ENCODE measurements at regions not wholly inside any gene's neighbourhood (a gene's known extent, or its start where the extent isn't known, plus 50 kb on each side); places are given as distances from the start of the nearest gene placed in this dataset.

DNA sequence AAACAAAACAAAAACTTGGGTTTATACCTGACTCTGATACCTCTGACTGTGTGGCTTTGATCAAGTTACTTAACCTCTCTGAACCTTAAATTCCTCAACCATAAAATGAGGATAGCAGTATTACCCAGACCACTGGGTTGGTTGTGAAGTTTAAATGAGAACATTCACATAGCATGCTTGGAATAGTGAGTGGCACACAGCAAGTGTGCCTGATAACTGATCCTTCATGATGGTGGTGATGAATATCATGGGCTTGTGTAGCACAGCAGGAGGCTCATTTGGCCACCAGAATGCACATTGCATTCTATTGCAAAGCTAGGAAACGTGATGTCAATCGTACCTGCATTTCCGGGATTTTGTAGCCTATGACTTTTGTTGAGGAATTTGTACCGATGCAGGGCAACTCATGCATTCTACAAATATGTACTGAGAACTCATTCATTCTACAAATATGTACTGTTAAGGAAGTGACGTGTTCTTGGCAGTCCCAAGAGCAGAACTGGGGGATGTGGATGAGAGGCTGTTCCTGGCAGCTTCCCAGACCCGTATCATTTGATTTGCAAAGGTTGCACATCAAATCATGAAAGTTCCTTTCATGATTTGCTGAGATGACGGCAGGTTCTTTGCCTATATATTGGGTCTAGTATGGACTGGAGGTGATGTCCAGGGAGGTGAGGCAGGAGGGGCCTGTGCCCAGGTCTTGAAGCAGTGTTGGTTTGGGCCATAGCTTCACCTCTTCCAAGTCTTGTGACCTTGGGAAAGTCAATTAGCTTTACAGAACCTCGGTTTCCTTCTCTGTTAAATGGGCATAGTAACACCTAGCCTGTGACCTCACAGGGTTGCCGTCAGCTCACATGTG, 94.6 kb upstream of the SMNDC1 start:
- no peak for DNase-seq

DNA sequence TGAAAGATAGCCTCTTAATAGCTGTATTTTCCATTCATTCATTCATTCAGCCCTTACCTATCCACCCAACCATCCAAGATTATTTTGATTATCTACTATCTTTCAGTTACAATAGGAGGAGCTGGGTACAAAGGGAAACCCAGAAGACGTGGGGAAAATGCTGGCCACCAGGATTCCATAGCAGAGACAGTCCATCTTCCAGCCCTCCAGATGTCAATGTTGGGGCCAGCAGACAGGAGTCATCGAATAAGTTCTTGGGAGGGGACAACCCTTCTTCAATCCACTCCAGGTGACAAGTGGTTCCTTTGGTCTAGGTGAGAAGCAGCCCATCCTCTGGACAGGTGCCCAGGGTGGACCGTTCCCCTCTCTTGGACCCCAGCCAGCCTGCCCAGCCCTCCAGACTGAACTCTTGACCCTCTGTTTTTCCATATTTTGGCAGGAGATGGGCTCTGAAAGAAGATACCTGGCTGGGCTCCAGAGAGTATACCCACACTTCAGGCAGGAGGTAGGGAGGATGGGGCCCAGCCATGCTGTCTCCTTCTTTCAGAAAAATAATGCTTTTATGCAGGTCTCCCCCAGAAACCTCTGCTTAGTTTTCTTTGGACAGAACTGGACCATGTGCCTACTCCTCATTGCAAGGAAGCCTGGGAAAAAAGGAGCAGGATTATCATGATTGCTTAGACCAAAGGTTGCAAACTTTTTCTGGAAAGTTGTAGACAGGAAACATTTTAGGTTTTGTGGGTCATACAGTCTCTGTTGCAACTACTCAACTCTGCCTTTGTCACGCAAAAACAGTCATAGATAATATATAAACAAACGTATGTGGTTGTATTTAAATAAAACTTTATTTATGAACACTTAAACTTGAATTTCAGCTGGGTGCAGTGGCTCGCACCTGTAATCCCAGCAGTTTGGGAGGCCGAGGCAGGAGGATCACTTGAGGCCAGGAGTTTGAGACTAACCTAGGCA, 95.5 kb upstream of the SMNDC1 start:
- no peak for DNase-seq

DNA sequence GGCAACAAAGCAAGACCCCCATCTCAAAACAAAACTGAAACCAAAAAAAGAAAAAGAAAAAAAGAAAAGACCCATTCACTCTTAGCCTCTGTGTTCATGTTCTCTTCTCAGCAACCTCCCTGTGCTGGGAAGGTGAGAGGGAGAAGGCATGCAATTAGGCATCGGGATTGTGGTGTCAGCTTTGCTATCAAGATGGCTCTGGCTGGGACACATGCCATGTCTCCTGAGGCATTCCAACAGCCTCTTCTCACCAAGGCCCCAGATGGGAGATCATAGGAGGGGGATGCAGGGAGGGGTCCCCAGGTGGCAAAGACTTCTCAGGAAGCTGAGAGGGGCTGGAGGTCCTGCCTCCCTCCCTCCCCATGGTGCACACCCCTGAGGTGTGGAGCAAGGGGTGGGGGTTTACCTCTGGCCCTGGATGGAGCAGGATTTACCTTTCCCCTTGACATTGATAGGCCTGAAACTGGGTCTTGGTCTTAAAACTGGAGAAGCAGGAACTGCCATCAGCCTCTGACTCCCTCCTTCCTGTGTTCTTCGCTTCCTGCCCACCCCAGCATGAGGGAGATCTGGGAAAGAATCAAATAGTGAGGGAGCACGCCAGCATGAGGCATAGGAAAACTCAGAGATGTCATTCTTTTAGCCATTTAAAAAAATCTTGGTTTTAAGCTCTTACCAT, 96.2 kb upstream of the DUSP5 start:
- no peak for DNase-seq

DNA sequence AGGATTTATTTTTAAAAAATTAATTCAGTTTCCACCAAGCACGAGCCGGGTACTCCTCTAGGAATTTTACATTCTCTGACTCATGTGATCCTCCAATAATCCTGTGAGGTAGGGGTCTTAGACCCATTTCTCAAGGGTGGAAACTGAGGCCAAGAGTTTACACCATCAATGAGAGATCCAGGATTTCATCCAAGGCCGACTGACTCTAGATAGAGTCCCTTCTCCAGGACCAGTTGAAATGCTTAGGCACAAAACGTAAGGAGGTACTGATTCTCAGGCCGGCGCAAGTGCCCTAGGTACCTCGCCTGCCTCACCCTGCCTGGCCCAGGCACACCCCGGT, 95.7 kb upstream of the DUSP5 start:
- no peak for DNase-seq

DNA sequence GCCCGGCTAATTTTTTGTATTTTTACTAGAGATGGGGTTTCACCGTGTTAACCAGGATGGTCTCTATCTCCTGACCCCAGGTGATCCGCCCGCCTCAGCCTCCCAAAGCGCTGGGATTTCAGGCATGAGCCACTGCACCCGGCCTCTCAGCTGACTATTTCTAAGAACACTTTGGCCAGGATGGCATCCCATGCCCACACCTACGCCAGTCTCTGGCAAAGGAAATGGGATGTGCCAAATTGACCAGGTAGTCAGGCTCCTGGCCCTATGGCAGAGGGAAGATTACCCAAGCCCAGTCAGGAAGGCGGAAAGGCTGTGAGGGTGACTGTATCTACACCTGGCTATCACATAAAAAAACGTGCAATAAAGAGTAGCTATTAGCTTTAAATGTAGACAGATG, 94.1 kb upstream of the DUSP5 start:
- DNase-seq, result no peak

DNA sequence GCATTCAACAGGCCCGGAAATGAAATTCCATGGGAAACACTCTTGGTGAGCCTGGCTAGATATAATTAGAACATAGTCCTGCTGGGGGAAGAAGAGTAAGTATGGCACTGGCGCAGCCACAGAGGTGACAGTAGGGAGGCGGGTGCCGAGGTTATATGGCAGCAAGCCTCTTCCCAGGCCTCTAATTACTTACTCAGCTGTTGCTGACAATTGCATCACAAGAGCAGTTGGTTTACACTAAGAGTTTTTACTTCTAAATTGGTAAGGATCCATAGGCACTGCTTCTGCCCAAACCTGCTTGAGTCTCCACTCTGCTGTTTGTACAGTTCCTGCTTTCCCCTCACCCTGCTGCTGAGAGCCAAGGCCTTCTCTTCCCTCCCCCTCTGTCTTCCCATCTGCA, 93.3 kb upstream of the DUSP5 start:
- DNase-seq, result no peak

DNA sequence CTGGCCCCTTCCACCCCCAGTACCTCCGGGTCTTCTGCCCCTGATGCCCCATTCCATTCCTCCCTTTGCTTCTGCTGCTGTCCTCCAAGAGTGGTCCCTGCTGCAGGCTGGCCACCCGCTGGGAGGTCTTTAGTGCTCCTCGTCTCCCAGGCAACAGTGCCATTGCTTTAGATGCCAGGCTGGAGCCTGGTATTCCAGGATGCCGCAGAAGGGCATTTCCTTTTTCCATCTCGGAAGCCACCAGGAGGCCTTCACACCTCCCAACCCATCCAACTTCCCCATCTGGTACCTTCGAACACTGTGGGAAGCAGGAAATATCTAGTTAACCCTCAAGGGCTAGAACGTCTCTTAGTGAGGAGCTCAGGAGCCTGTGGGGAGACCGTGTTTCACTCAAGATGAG, 92.9 kb upstream of the DUSP5 start:
- DNase-seq, result no peak

DNA sequence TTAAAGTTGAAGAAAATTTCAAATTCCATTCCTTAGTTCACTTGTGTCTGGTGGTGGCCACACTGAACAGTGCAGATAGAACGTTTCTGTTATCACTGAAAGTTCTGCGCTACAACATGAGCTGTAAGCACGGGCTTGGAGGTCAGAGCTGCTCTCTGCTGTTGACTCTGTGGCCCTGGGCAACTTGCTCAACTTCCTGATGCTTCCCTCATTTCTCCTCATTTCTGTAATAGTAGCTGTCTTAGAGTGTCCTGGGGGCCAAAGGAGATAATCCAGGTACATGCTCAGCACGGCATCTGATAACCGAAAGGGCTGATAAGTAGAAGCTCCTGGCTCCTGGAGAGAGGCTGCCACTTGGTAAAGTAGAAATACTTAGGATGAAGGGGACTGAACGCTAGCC, 92.3 kb upstream of the DUSP5 start:
- no peak for DNase-seq

DNA sequence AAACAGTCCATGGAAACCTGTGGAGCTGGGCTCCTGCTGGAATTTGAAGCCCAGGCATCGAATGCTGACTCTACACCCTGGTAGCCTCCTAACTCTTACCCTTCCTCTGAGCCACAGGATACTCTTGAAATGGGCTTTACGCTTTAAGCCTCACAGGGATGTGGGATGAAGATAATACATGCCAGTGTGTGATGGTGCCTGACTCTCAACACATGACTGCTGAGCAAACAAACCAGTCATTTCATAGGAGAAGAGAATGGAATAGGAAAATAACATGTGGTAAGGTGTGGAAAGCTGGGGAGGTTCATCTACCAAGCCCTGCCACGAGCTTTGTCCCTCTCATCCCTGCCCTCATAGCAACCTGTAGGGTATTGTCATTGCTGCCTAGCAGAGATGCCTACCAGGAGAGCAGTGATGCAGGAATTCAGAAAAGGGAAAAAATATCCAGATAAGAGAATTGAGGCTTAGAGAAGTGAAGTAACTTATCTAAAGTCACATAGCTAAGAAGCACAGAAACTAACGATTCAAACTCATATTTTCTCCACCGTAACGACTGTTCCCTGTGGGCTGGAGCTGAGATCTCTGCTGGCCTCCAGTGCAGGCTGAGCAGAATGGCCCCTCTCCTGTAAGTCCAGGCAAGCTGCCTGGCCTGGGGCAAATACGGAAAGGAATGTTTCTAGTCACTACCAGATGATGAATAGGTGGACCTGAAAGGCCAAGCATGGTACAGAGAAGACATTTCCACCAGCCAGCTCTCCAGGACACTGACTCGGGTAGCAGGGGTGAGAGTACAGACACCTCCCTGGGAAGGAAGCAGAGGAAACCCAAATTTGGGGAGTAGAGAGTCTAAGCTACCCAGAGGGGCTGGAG, 90.2 kb upstream of the DUSP5 start:
- DNase-seq, result no peak

DNA sequence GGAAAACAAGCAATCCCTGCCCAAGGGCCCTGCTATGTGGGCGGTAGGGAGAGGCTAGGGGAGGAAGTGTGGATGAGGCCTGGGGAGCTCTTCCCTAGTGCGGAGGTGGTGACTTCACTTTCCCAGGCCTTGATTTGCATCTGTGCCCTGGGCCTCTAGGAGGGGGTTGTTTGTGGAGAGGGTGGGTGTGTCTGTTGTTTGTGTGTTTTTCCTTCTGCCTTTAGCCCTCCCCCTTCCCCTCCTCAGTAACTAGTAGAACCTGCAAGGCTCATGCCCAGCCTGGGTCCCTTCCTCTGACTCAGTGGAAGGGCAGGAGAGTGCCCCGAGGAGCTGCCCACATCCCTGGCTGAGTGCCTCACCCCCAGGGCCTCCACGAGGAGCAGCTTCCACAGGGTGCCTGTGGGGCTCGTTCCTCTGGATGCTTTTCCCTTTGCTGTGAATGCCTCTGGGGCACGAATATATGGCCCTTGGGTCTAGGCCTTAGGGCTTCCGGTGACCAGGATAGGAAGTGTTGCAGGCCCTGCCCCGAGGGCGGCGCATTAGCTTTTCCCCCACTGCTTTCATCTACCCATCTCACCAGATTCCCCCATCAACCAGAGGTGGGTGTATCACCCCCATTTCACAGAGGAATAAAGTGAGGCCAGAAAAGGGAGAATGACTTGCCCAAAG, 89.4 kb upstream of the DUSP5 start:
- DNase-seq, result no peak

DNA sequence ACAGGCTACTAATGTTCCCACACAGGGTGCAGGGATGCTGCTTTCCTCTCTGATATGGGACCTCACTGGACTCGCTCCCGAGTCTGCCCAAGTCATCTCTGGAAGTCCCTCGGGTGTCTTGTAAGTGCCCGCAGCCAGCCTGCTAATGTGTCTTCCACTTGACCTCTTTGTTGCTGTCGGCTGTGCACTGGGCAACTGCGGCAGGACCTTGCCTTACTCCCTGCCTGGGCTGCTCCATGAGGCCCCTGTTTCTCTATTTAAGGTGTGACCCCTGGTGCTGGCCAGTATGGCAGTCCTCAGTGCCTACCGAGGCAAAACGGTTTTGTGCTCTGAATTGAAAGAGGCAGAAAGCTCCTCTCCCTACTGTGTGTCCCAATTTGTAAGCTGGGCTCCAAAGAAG, 88.8 kb upstream of the DUSP5 start:
- no peak for DNase-seq

DNA sequence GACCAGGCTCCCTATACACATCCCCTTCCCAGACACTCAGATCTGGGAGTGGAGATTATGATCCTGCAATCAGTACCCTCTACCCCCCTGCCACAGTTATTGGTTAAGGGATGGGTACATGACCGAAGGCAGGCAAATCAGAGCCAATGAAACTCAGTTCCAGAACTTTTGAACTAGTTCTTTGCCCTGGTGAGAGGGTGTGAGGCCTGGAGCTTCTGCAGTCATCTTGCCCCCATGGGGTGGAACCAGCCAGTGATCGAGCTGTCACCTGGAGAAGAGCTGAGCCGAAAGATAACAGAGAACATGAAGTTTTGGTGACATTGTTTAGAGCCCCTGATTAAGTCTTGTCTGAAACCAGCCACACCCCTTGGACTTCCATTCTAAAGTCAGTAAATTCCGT, 88.2 kb upstream of the DUSP5 start:
- DNase-seq, result no peak

DNA sequence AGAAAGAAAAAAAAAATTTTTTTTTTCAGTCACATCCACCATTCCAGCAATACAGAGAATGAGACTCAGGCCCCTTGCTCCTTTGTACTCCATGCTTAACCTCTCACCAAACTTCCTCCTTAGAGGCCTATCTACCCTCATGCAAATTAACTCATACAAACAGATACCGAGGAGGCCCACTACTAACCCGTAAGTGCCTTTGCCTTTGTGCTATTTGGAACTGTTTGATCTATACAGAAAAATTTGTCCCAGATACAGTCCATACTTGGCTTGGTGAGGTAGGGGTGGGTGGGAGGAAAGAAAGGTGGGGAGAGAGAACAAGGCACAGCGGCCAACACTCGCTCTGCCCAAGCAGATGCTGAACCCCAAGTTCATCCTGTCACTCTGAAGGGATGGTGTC, 87.8 kb upstream of the DUSP5 start:
- no peak for DNase-seq

DNA sequence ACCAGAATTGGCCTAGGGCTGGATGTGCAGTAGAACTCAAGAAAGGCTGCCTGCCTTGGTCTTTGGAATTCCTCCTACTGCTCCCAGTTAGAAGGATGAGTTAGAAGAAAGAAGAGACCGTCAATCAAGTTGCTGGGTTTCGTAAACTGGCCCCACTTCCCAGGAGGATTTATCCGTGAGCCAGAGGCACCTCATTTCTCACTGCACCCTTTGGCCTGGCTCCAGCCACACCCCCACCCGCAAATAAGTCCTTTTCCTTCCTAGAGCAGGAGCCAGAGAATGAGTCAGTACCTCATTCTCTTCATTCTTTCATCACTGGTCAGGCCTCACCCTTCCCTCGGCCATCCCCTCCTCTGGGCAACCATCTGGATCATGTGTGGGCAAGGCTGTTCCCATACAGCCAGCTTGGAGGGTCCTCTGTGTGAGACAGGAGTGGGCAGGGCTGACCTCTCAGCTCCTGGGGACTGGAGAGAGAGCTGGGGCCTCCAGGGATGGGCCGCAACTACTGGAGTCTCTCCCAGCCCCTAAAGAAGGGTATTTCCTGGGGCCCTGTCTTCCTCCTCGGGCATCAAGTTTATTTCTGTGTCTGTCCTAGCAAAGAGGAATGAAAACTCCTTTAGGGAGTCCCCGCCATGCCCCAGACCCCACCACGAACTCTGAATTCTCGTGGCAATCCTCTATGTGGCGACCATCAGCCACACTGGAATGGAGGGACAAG, 87.2 kb upstream of the DUSP5 start:
- DNase-seq, result no peak

DNA sequence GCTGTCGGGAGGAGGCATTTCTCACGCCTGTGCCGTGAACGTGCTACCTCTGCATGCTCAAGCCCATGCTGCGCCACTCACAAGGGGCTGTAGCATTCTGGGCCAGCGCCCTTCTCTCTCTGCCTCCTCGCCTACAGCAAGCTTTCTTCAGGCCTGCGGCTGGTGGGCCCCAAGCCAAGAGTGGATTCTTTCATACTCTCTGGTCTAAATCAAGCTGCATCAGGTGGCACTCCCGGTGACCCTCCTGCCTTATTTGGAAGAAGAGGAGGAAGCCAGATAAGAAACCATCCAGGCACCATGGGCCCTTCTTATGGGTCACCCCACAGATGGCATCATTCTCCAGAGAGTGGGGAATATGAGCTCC, 86.7 kb upstream of the DUSP5 start:
- DNase-seq, result no peak

DNA sequence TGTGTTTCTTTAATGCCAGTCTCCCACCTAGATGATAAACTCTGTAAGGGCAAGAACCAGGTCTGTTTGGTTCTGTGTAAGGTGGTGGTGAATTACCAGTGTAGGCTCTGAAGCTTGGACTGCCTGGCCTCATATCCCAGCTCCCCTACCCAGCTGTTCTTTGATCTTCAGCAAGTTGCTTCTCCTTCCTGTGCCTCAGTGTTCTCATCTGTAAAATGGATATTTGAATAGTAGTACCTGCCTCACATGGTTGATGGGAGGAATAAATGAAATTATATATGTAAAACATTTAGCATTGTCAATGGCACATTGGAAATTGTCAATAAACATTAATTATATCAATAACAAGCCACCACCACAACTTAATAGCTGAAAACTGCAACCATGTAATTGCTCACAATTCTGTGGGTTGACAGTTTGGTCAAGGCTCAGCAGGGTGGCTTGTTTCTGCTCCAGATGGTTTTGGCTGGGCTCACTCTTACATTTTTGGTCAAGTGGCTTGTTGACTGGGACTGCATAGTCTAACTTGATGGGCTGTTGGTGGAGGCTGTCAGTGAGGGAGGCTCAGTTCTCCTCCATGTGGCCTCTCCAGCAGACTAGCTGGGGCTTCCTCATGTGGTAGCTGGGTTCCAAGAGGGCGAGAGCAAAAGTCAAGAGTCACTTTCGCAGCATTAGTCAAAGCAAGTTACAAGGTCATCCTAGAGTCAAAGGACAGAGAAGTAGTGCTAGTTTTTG, 84.5 kb upstream of the DUSP5 start:
- no peak for DNase-seq

DNA sequence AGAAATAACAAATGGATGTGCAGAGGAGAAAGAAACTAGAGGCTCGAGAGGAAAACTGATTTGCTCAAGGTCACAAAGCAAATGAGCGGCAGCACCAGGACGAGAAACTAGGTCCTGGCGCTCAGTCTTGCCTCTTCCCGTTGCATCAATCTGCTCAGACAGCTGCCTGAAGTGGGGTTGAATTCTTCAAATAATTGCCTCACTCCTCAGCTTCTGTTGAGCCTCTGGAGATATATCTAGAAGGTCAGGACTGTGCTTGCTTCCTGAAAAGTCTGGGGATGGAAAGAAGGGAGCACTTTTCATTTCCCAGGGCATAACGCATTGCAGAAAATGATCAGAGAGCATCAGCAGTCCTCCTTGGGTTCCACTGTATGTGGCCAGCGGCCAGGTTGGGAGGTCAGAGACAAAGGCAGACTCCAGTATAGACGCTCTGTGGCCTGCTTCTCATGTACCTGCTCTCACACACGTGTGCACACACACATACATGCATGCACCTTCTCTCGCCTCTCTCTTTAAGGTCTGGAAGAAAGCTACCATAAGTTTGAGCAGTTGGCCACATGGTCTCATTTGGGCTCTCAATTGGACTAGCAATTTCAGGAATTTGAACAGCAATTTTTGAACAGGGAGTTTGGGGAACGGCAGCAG, 83.7 kb upstream of the DUSP5 start:
- no peak for DNase-seq

DNA sequence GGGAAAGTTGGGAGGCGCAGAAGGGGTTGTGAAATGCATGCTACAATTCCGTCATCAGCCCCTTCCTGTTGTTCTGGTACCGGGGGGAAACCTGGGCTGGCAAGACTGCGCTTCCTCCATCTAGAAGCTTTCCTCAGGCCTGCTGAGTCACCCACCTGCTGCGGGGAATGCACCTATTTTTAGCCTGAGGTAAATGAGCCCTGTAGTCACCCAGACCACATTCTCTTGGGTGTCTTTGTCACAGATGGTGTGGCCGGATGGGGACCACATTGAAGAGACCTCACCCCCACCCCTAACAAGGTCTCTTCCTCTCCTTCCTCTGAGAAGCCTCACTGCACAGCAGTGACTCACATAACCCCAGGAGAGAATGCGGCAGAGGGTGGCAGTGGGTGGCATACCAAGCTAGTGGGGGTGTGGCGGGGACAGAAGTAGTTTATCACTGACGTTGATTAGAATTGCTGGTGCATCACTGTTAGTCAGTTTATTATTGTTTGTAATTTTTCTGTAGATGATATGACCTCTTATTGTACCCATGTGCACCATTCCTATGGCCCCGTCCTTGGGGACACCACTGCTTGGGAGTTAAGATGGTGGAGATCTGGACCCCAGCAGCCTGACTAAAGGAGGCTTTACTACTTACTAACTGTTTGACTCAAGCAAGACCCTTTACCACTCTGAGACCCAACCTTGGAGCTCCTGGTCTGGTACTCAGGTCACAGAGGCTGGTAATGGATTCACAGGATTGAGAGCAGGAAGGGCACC, 83.0 kb upstream of the DUSP5 start:
- no peak for DNase-seq

DNA sequence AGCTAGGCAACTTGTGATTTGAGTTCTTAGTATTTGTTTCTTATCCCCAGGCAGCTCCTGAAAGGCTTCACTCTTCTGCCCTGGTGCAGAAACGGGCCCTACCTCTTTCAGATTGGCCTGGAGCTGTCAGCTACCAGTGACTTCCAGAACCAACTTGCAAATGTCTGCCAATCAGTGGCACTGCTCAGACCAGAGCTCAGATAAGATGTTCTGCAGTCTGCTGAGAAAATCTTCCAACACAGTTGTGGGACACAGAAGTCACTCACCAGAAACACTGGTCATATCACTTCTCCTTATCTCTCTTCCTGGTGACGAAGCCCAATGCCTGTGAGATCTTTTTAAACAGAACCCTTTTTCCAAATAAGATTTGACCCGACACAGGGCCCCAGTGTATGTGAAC, 81.9 kb upstream of the DUSP5 start:
- no peak for DNase-seq
